GM11168 (cell line): ENCODE measurements at regions not wholly inside any gene's neighbourhood (a gene's known extent, or its start where the extent isn't known, plus 50 kb on each side); places are given as distances from the start of the nearest gene placed in this dataset.

Experiments
- in situ Hi-C: fragments of 300-500 bp; cut with MboI; formaldehyde crosslinking; loops from one replicate; pipeline ENCODE4 v1.12.0; 2022; ENCODE audit warnings: low sequenced_read_pairs; ENCODE audit not compliant: unreplicated experiment

- in situ Hi-C loops, result no loop called here
Observed at GRCh38 chr1:187408212-187409004, 579.7 kb downstream of the PLA2G4A start.

GRCh38 chr1:187409341-187409740, 580.6 kb downstream of the PLA2G4A start:
- in situ Hi-C loops, result no loop called here

GRCh38 chr1:187411118-187411517, 582.4 kb downstream of the PLA2G4A start:
- in situ Hi-C loops, result no loop called here

GRCh38 chr1:187413405-187414169, 584.8 kb downstream of the PLA2G4A start:
- in situ Hi-C loops, result no loop called here

- in situ Hi-C loops, result no loop called here
Observed at GRCh38 chr1:187415065-187415464, 586.3 kb downstream of the PLA2G4A start.

GRCh38 chr1:187417520-187417919, 588.8 kb downstream of the PLA2G4A start:
- in situ Hi-C loops, result no loop called here

- in situ Hi-C loops, result no loop called here
Observed at GRCh38 chr1:187433598-187433997, 604.8 kb downstream of the PLA2G4A start.

- in situ Hi-C loops, result no loop called here
Observed at GRCh38 chr1:187442603-187443002, 613.9 kb downstream of the PLA2G4A start.

GRCh38 chr1:187443939-187444338, 615.2 kb downstream of the PLA2G4A start:
- in situ Hi-C loops, result no loop called here

GRCh38 chr1:187445066-187445465, 616.3 kb downstream of the PLA2G4A start:
- in situ Hi-C loops, result no loop called here

- in situ Hi-C loops, result no loop called here
Observed at GRCh38 chr1:187451238-187451637, 622.5 kb downstream of the PLA2G4A start.

- in situ Hi-C loops, result no loop called here
Observed at GRCh38 chr1:187454010-187454409, 625.3 kb downstream of the PLA2G4A start.

GRCh38 chr1:187456446-187456845, 627.7 kb downstream of the PLA2G4A start:
- in situ Hi-C loops, result no loop called here

- in situ Hi-C loops, result no loop called here
Observed at GRCh38 chr1:187460093-187460492, 631.3 kb downstream of the PLA2G4A start.

- in situ Hi-C loops, result no loop called here
Observed at GRCh38 chr1:187464320-187464719, 635.6 kb downstream of the PLA2G4A start.

- in situ Hi-C loops, result no loop called here
Observed at GRCh38 chr1:187465441-187465840, 636.7 kb downstream of the PLA2G4A start.

GRCh38 chr1:187469836-187470235, 641.1 kb downstream of the PLA2G4A start:
- in situ Hi-C loops, result no loop called here

- in situ Hi-C loops, result no loop called here
Observed at GRCh38 chr1:187471555-187471954, 642.8 kb downstream of the PLA2G4A start.

- in situ Hi-C loops, result no loop called here
Observed at GRCh38 chr1:187474336-187474735, 645.6 kb downstream of the PLA2G4A start.

- in situ Hi-C loops, result no loop called here
Observed at GRCh38 chr1:187476671-187477070, 647.9 kb downstream of the PLA2G4A start.

GRCh38 chr1:187477103-187477502, 648.4 kb downstream of the PLA2G4A start:
- in situ Hi-C loops, result no loop called here

- in situ Hi-C loops, result no loop called here
Observed at GRCh38 chr1:187477535-187477934, 648.8 kb downstream of the PLA2G4A start.
